Stimulated activated CD4-positive, alpha-beta T cell treated with anti-CD3 and anti-CD28 coated beads, Interleukin-12 subunit alpha, Interleukin-12 subunit beta, amount 100 ng/mL, for 24 hours (primary cell): ENCODE measurements at regions not wholly inside any gene's neighbourhood (a gene's known extent, or its start where the extent isn't known, plus 50 kb on each side); places are given as distances from the start of the nearest gene placed in this dataset.
"Not testable (repeated sequence)": the region's sequence is repeated elsewhere in the genome, so short reads cannot be mapped to it uniquely, and the experiment has no call there.

Experiments
- DNase-seq, 2 experiments: peaks; one replicate each; pipeline ENCODE4 v3.0.0-alpha.2; 2020; ENCODE audit warnings: low read depth in 2 of 2

- no peak for DNase-seq
Measured at GRCh38 chr21:14058566-14058965, 152.2 kb downstream of the LIPI start.

GRCh38 chr21:14057841-14058481, 152.8 kb downstream of the LIPI start:
- DNase-seq: not testable (repeated sequence)

- DNase-seq: no peak
Measured at GRCh38 chr21:14057313-14057712, 153.4 kb downstream of the LIPI start.

GRCh38 chr21:14056771-14057191, 154.0 kb downstream of the LIPI start:
- no peak for DNase-seq

GRCh38 chr21:14055746-14056515, 154.8 kb downstream of the LIPI start:
- DNase-seq: not testable (repeated sequence)

- DNase-seq: no peak
Measured at GRCh38 chr21:14054682-14055081, 156.1 kb downstream of the LIPI start.

GRCh38 chr21:14050121-14050520, 160.6 kb downstream of the LIPI start:
- no peak for DNase-seq

GRCh38 chr21:14046401-14046800, 164.4 kb downstream of the LIPI start:
- DNase-seq: no peak

GRCh38 chr21:14040386-14040785, 170.4 kb downstream of the LIPI start:
- no peak for DNase-seq

- DNase-seq: not testable (repeated sequence)
Measured at GRCh38 chr21:14028619-14029018, 182.1 kb downstream of the LIPI start.

GRCh38 chr21:14027235-14027869, 183.4 kb downstream of the LIPI start:
- peak; percentile 74 to 83 for DNase-seq

GRCh38 chr21:14020108-14020507, 190.6 kb downstream of the LIPI start:
- DNase-seq: not testable (repeated sequence)

GRCh38 chr21:14015841-14016240, 194.9 kb downstream of the LIPI start:
- not testable (repeated sequence) for DNase-seq

- not testable (repeated sequence) for DNase-seq
Measured at GRCh38 chr21:14013623-14014498, 196.9 kb downstream of the LIPI start.

- DNase-seq: no peak
Measured at GRCh38 chr21:14013056-14013603, 197.6 kb downstream of the LIPI start.

GRCh38 chr21:14012409-14012808, 198.3 kb downstream of the LIPI start:
- DNase-seq: no peak

GRCh38 chr21:14011751-14012150, 199.0 kb downstream of the LIPI start:
- DNase-seq: not testable (repeated sequence)

- not testable (repeated sequence) for DNase-seq
Measured at GRCh38 chr21:14011149-14011548, 199.6 kb downstream of the LIPI start.

GRCh38 chr21:14010729-14011128, 200.0 kb downstream of the LIPI start:
- DNase-seq: no peak

- DNase-seq: not testable (repeated sequence)
Measured at GRCh38 chr21:14009990-14010389, 200.8 kb downstream of the LIPI start.

GRCh38 chr21:14009238-14009981, 201.3 kb downstream of the LIPI start:
- DNase-seq: not testable (repeated sequence)
